GM23248 (cell line): ENCODE measurements at regions not wholly inside any gene's neighbourhood (a gene's known extent, or its start where the extent isn't known, plus 50 kb on each side); places are given as distances from the start of the nearest gene placed in this dataset.
A peak's percentile ranks its signal among the peaks of the same experiment; 100 is the strongest.

Source experiments
- DNase-seq: peaks from one replicate; pipeline ENCODE4 v3.0.0-alpha.2; 2015
- H2AFZ ChIP-seq: fragments of 200-600 bp; sonication (generic); 2 replicates; pipeline ENCODE4 v1.6.1; 2016; ENCODE audit warnings: antibody characterized with exemption
- H3F3A ChIP-seq: fragments of 200-600 bp; sonication (generic); 2 replicates; pipeline ENCODE4 v1.6.1; 2016; ENCODE audit warnings: mild to moderate bottlenecking, antibody characterized with exemption, mixed run types; ENCODE audit not compliant: insufficient read depth
- H3K27ac ChIP-seq: fragments of 200-600 bp; sonication (generic); 2 replicates; pipeline ENCODE4 v1.5.1; 2016; ENCODE audit warnings: mild to moderate bottlenecking
- H3K27me3 ChIP-seq: fragments of 200-600 bp; sonication (generic); replicated peaks from 2 replicates; pipeline ENCODE4 v1.6.1; 2016; ENCODE audit warnings: mild to moderate bottlenecking; ENCODE audit not compliant: insufficient read depth
- H3K36me3 ChIP-seq: fragments of 200-600 bp; sonication (generic); 2 replicates; pipeline ENCODE4 v1.6.1; 2016; ENCODE audit warnings: low read depth, mild to moderate bottlenecking
- H3K4me1 ChIP-seq: fragments of 200-600 bp; sonication (generic); 2 replicates; pipeline ENCODE4 v1.6.1; 2016; ENCODE audit warnings: mild to moderate bottlenecking; ENCODE audit not compliant: insufficient read depth
- H3K4me2 ChIP-seq: fragments of 200-600 bp; sonication (generic); one replicate; pipeline ENCODE4 v1.6.1; 2016; ENCODE audit warnings: mild to moderate bottlenecking; ENCODE audit not compliant: unreplicated experiment
- H3K4me3 ChIP-seq: fragments of 200-600 bp; sonication (generic); 2 replicates; pipeline ENCODE4 v1.5.1; 2016; ENCODE audit warnings: mild to moderate bottlenecking
- H3K79me2 ChIP-seq: fragments of 200-600 bp; sonication (generic); 2 replicates; pipeline ENCODE4 v1.6.1; 2016; ENCODE audit warnings: mild to moderate bottlenecking; ENCODE audit not compliant: insufficient read depth
- H3K9ac ChIP-seq: fragments of 200-600 bp; sonication (generic); 2 replicates; pipeline ENCODE4 v1.6.1; 2016; ENCODE audit warnings: mild to moderate bottlenecking
- H3K9me2 ChIP-seq: fragments of 200-600 bp; sonication (generic); 2 replicates; pipeline ENCODE4 v1.6.1; 2016; ENCODE audit warnings: mixed run types, mild to moderate bottlenecking, moderate library complexity; ENCODE audit not compliant: insufficient read depth
- H3K9me3 ChIP-seq: fragments of 200-600 bp; sonication (generic); one replicate; pipeline ENCODE4 v1.6.1; 2017; ENCODE audit warnings: low read depth
- H4K20me1 ChIP-seq: fragments of 200-600 bp; sonication (generic); 2 replicates; pipeline ENCODE4 v1.6.0; 2016; ENCODE audit not compliant: insufficient read depth
- EZH2 ChIP-seq: fragments of 200-600 bp; sonication (generic); IDR thresholded peaks from 2 replicates; pipeline ENCODE4 v1.6.1; 2018; ENCODE audit warnings: antibody characterized with exemption, mild to moderate bottlenecking; ENCODE audit not compliant: insufficient read depth, poor library complexity, severe bottlenecking
- EZH2phosphoT487 ChIP-seq: fragments of 200-600 bp; sonication (generic); IDR thresholded peaks from 2 replicates; pipeline ENCODE4 v1.6.1; 2018; ENCODE audit warnings: antibody characterized with exemption, moderate library complexity, mild to moderate bottlenecking, low read depth; ENCODE audit not compliant: insufficient read depth
- WGBS, 2 experiments: methylation state at CpG; one replicate each; pipeline ENCODE4 v1.1.6; 2015 to 2017; ENCODE audit warnings: low lambda C conversion rate in 2 of 2, low coverage in 1 of 2; ENCODE audit errors: missing lambda C conversion rate in 2 of 2; 5-methylcytosine and 5-hydroxymethylcytosine counted together
- in situ Hi-C: fragments of 300-500 bp; cut with MboI; formaldehyde crosslinking; loops from 2 replicates; pipeline ENCODE4 v1.15.0; 2020

GRCh38 chr2:67237288-67237687 lies 159.8 kb upstream of the ETAA1 start:
- Histone ChIP-seq H3K79me2 (no peaks in the 10 kb centered on the region), H3K9ac (no peak overlapping the region), H3K36me3 (no peaks in the 10 kb centered on the region), H3K4me3 (no peak overlapping the region), H3F3A (no peaks in the 10 kb centered on the region), H3K4me2 (no peak overlapping the region), H3K27ac (no peak overlapping the region), H2AFZ (no peak overlapping the region), H4K20me1 (no peaks in the 10 kb centered on the region), H3K9me3 (no peaks in the 10 kb centered on the region), H3K27me3 (no peaks in the 10 kb centered on the region), H3K9me2 (no peaks in the 10 kb centered on the region), H3K4me1 (no peaks in the 10 kb centered on the region)
- in situ Hi-C loops = loop anchor here (25.0 kb wide), 2 partner anchors 600 to 800 kb away; partner anchors contain the start of gene MEIS1
- no peak for TF ChIP-seq EZH2phosphoT487
- TF ChIP-seq EZH2 = no peak
- no peak for DNase-seq
- 93% methylated on average over 2 of the region's 2 CpGs for WGBS, 2 experiments

- WGBS, 2 experiments = 91 to 93% methylated on average over 2 of the region's 2 CpGs
- in situ Hi-C loops = loop anchor here (10.0 to 25.0 kb wide), 3 partner anchors 414 to 803 kb away; partner anchors contain the start of gene MEIS1
- DNase-seq = peak; percentile 44
Measured at GRCh38 chr2:67240507-67240906, 156.6 kb upstream of the ETAA1 start.

GRCh38 chr2:67241453-67241852 lies 155.7 kb upstream of the ETAA1 start:
- TF ChIP-seq EZH2 (no peak), EZH2phosphoT487 (no peak)
- no peak overlapping the region for H3K4me2 ChIP-seq
- H2AFZ ChIP-seq = no peak overlapping the region
- H3K4me3 ChIP-seq = no peak overlapping the region
- H3K36me3 ChIP-seq = no peaks in the 10 kb centered on the region
- H3K79me2 ChIP-seq = no peaks in the 10 kb centered on the region
- no peaks in the 10 kb centered on the region for H3K27me3 ChIP-seq
- in situ Hi-C loops = loop anchor here (10.0 to 25.0 kb wide), 3 partner anchors 413 to 804 kb away; partner anchors contain the start of gene MEIS1
- no peak for DNase-seq
- no peaks in the 10 kb centered on the region for H3F3A ChIP-seq
- H3K27ac ChIP-seq = no peak overlapping the region
- H3K9me2 ChIP-seq = no peaks in the 10 kb centered on the region
- no peaks in the 10 kb centered on the region for H4K20me1 ChIP-seq
- no peaks in the 10 kb centered on the region for H3K9me3 ChIP-seq
- H3K4me1 ChIP-seq = no peaks in the 10 kb centered on the region
- WGBS, 2 experiments = 55 to 84% methylated on average over 1 of the region's 1 CpG
- no peak overlapping the region for H3K9ac ChIP-seq

More at GRCh38 chr2:67240507-67240906, 156.6 kb upstream of the ETAA1 start:
- Histone ChIP-seq H3K9me3 (no peaks in the 10 kb centered on the region), H3K4me3 (no peak overlapping the region), H4K20me1 (no peaks in the 10 kb centered on the region), H3K27ac (no peak overlapping the region), H3K4me1 (no peaks in the 10 kb centered on the region), H3K4me2 (no peak overlapping the region), H3K9ac (no peak overlapping the region), H3F3A (no peaks in the 10 kb centered on the region), H3K9me2 (no peaks in the 10 kb centered on the region), H3K79me2 (no peaks in the 10 kb centered on the region), H3K27me3 (no peaks in the 10 kb centered on the region), H3K36me3 (no peaks in the 10 kb centered on the region), H2AFZ (no peak overlapping the region)
- TF ChIP-seq EZH2 (no peak), EZH2phosphoT487 (no peak)

GRCh38 chr2:67242456-67242855 lies 154.7 kb upstream of the ETAA1 start:
- in situ Hi-C loops = loop anchor here (10.0 to 25.0 kb wide), 3 partner anchors 412 to 805 kb away; partner anchors contain the start of gene MEIS1
- Histone ChIP-seq H3K27me3 (no peaks in the 10 kb centered on the region), H3K4me2 (no peak overlapping the region), H3K27ac (no peak overlapping the region), H3K36me3 (no peaks in the 10 kb centered on the region), H2AFZ (no peak overlapping the region), H3K9me2 (no peaks in the 10 kb centered on the region), H3K4me1 (no peaks in the 10 kb centered on the region), H3K4me3 (no peak overlapping the region), H3F3A (no peaks in the 10 kb centered on the region), H3K9ac (no peak overlapping the region), H3K79me2 (no peaks in the 10 kb centered on the region), H3K9me3 (no peaks in the 10 kb centered on the region), H4K20me1 (no peaks in the 10 kb centered on the region)
- 96 to 98% methylated on average over 3 of the region's 3 CpGs for WGBS, 2 experiments
- no peak for TF ChIP-seq EZH2phosphoT487
- TF ChIP-seq EZH2 = no peak
- no peak for DNase-seq
